NOMO-1 treated with dmso at 0.1 percent for 144 hours (cell line): ENCODE measurements at regions not wholly inside any gene's neighbourhood (a gene's known extent, or its start where the extent isn't known, plus 50 kb on each side); places are given as distances from the start of the nearest gene placed in this dataset.

Experiments
- DNase-seq: peaks from one replicate; lab custom pipeline; 2025; ENCODE audit not compliant: unreplicated experiment; lab: John Stamatoyannopoulos, UW

DNA sequence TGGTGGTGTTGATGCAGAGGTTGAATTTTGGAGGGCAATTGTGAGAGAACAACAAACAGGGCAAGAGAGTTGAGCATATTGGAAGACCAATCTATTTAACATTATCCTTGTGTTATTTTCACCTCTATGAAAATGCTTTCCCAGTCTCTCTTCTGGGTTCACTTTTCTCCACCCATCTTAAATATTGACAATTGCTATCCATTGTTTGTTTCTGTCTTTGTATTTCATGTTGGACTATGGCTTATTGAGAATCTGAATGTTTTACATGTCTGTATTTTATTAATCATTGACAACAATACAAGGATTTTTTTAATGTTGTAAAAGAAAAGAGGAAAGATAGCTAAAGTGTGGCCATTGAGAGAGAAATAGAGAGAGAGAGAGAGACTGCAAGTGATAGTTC, 1121.5 kb downstream of the BRINP3 start:
- no peak for DNase-seq

DNA sequence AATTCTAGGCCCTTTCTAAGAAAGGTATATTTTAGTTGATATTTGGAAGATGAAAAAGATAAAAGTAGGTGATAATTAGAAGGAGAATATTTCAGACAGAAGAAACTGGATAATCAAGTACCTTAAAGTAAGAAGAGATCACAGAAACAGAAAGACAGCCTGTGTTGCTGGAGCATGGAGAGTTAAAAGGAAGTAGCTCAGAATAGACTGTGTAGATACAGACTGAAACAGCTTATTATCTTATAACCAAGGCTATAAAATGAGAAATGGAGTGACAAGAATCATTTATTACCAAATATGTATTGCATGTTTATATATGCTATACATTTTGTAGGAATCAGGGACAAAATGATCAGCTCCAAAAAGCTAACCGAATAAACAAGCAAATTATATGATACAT, 1120.3 kb downstream of the BRINP3 start:
- no peak for DNase-seq

DNA sequence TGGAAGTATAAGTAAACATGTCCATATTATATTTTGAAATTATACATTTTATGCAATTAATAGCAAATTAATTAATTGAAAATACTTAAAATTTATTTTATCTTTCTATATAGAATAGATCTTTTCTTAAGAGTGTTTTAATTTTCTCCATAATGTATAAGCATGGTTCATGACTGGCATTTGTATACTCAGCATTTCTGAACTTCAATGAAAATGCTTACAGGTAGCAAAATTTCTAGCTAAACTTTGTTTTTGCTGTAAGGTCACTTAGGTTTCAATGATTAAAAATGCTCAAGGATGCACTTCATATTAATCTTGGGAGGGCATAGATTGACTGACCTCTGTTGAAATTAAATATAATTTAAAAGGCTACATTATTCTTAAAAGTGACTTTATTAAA, 1108.1 kb downstream of the BRINP3 start:
- DNase-seq, result no peak

DNA sequence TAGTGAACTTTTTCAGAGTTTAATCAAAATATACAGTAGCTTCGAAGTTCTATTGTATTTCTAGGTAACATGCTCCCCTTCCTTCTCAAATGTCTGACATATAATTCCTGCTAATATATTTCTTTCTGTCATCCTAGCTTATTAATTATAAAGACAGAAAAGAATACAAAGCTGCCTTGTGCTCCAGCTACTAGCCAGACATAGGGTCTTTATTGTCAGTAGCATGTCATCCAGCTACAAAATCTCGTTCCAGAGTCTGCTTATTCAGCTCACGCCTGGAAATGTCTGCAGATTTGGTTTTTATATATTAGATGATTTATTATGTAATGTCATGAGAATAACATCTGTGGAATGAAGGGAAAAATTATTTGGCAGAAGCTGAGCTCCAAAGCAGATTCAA, 1102.8 kb downstream of the BRINP3 start:
- DNase-seq, result no peak

DNA sequence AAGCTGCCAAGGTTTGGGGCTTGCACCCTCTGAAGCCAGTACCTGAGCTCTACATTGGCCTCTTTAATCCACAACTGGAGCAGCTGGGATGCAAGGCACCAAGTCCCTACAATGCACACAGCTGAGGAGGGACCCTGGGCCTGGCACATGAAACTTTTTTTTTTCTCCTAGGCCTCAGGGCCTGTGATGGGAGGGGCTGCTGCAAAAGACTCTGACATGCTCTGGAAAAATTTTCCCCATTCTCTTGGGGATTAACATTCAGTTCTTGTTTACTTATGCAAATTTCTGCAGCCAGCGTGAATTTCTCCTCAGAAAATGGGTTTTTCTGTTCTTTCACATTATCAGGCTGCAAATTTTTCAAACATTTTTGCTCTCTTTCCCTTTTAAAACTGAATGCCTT, 1072.2 kb downstream of the BRINP3 start:
- no peak for DNase-seq

DNA sequence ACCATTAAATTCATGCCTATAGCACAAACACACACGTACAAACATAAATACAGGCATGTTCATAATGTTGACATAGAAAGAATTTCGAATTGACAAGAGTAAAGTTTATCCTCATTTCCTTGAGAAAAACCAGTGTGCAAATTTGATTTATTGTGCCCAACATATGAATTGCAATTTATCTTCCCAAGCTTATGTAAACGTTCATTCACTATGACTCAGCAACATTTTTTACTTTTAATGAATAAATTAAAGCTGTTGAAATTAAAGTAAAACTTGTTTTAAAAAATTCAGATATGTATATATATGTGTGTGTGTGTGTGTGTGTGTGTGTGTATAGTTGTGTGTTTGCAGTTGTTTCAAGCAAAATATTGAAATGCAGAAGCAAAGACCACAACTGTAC, 1067.9 kb downstream of the BRINP3 start:
- DNase-seq, result no peak

DNA sequence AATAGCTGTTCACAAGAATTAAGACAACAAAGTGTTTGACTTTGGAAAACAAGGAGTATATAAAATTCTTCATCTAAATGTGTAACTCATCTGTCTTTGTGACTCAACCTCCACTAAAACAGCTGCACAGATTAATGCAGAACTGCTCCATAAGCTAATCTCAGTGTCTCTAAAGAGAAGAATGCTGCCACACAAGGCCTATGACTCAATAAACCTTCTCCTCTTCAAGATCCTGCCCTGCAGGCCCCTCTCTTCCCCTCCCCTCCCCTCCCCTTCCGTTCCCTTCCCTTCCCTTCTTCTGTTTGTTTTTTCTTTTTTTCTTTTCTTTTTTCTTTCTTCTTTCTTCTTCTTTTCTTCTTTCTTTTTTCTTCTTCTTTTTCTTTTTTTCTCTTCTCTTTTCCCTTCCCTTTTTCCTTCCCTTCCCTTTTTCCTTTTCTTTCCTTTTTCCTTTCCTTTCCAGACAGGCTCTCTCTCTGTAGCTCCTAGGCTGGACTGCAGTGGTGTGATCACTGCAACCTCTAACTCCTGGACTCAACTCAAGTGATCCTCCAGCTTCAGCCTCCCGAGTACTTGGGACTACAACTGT, 1052.8 kb downstream of the BRINP3 start:
- no peak for DNase-seq

DNA sequence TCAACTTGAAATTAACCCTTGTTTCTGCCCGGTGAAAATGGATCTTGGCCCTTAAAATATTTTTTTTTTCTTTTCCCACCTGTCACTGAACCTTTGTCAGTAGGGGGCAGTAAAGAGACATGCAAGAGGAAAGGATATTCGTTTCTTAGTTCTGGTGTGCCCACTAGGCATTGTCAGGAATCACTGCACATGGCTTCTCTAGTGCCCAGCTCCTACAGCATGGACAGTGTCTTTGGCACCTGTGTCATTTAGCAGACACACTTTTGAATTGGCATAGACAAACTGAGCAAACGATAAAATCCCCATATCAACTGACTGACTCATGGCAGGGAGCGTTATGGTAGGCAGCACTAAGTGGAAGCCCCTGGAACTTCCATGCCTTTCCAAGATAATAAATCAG, 1048.1 kb downstream of the BRINP3 start:
- DNase-seq, result peak; percentile 0

DNA sequence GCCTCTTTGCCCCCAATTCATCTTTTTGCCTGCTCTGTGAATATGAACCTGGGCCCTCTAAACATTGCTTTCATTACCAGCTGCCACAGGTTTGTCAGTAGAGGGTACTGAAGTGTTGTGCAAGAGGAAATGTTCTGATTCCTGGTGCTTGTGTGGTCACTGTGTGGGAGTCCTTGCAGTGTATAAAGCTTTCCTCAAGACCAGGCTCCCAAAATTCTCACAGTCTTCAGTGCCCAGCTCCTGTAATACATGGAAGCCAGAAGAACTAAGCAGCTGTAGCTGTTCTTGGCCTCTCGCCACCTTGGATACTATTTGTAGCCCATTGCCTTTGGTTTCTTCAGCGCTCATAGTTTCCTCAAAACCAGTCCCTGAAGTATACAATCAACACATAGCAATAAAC, 1046.2 kb downstream of the BRINP3 start:
- no peak for DNase-seq

DNA sequence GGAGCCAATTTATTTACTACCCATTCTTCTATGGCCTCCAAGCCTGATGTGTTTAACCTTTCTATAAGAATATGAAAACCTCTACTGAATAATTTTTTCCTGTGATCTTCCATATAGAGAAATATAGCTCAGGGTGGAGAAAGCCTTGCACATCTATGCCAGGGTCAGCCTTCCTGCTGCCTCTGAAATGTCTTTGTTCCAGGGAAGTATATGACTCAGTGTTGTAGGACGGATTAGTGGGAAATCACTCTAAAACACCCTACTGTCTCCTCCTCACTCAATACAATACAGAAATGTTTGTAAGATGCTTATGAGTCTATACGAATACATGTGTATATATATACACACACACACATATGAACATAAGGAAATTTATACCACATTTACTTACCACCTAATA, 1044.9 kb downstream of the BRINP3 start:
- no peak for DNase-seq

DNA sequence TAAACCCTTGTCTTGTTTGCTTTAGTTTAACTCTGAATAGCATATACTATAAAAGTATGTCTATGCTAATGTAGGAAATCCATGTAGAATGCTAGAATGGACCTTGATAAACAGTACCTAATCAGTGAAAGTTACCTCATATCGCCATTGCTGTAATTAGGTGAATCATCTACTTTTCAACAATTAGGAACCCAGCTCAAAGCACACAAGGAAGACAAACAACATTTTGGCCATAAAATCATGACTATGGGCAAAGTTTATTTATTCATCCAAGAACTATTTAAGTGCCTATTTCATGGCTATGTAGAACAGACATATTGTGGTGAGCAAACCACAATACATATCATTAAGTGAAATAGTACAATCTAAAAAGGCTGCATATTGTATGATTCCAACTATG, 1043.2 kb downstream of the BRINP3 start:
- DNase-seq, result no peak

DNA sequence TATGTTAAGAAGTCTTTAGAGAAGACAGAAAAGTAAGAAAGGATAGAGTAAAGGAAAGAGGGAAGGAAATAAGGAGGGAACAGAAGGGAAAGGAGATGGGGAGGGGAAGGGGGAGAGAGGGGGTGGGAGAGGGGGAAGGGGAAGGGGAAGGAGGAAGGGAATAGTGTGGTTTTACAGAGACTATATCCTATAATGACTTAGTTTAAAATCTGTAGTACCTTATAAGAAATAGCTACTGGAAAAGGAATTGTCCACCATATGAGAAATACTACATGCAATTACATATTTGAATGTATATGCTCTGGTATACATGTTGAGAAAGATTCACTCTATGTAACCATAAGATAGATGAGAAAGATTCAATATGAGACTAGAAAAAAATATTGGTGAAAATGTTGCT, 1042.3 kb downstream of the BRINP3 start:
- no peak for DNase-seq

DNA sequence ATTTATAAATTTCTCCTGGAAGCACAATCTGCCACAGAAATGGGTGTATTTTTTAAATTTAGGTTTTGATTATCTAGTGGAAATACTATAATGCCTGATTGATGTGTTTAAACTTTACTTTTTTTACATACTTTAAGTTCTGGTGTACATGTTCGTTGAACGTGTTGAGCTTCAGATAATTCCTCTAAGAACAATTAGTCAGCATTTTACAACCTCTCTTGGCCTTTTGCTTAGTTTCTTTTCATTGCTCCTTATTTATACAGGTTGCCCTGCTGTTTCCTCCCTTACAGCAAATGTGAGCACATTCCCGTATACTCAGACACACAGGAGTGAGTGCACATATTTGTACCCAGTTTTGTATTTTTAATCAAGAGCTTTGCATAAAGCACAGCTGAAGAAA, 1038.9 kb downstream of the BRINP3 start:
- no peak for DNase-seq

DNA sequence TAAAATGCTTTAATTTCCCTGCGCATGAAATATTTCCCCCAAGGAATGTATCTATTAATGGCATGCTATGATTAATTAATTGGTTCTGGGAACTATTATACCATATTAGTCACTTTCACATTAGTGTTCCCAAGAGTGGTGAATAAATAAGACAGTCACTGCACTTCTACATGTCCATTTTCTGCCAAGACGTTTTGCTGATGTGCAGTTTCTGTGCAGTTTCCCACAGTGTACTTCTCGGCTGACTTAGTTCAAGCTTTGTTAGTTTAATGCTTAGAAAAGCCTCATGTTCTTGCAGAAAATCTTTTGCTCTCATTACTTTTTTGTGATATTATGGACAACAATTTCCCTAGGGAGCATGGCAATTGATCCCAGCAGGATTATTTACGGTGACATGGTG, 1014.5 kb downstream of the BRINP3 start:
- no peak for DNase-seq

DNA sequence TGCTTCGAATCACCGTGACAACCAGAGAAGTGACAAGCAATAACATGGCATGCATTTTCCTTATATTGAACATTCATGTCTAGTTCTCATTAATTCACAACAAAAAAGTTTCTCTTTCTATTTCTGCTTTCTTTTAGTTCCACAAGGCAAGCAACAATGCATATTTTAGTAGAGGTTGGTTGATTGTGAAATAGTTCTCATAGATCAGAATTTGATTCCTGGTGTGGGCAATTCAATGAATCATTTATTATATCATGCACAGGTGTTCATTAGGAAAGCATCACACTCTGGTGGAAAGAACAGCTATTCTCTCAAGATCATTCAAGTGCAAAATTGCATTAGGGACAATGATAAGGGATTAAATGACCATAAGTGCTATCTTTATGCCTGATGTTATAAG, 980.9 kb downstream of the BRINP3 start:
- no peak for DNase-seq

DNA sequence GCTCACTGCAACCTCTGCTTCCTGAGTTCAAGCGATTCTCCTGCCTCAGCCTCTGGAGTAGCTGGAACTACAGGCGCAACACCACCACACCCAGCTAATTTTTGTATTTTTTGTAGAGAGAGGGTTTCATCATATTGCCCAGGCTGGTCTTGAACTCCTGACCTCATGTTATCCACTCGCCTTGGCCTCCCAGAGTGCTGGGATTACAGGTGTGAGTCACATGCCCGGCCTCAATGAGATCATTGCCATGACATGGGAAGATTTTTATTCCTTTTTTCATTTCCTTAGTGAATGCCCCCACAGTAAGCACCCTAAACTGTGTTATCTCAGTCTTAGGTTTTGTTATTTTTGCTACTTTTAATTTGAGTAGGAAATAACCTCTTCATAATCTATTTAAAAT, 977.9 kb downstream of the BRINP3 start:
- DNase-seq, result no peak

DNA sequence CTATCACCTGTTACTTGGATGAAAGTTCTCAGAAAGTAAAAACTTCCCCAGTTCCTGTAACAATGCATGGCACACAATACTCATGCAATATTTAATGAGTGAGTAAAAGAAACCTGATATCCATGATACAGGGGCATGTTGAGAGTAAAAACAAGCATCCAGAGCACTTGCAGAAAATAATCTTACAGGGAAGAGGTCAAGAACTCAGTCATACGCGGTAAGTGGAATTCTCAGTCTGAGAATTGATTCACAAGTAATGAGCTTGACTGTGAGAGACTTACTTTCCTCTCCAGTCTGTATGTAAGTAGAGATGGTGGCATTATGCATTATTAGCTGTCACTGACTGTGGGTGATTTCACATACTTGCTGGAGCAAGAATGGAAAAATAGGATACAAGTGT, 976.9 kb downstream of the BRINP3 start:
- DNase-seq, result no peak

DNA sequence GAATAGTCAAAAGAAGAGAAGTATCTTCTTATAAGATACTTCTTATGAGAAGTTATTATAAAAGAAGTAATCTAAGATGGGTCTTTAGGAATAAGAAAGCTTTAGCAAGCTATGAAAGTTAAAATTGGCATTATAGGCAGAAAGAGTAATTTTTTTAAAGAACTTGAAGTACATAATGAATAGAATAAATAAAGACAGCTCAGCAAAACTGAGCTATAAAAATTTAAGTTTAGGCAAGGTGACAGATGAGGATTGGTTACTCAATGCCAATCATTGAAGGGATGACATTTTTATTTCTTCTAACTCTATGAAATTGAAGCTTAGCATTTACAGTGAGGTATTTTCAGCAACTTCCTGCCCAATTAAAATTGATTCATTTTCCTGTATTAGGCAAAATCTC, 966.8 kb downstream of the BRINP3 start:
- no peak for DNase-seq

DNA sequence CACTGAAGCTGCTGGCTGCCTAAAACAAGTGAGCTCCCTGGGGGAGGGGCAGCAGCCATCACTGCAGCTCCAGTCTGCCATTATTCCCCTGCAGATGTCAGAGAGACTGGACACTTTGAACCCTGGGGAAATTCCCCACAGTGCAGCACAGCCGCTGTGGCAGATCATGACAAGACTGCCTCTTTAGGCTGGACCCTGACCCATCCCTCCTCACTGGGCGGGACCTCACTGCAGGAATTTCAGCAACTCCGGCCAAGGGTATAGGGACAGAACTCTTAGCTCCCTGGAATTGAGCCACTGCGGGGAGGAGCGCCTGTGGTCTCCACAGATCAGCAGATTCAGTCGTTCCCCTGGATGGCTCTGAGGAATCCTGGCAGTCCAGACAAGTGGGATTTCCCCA, 964.6 kb downstream of the BRINP3 start:
- DNase-seq, result no peak

DNA sequence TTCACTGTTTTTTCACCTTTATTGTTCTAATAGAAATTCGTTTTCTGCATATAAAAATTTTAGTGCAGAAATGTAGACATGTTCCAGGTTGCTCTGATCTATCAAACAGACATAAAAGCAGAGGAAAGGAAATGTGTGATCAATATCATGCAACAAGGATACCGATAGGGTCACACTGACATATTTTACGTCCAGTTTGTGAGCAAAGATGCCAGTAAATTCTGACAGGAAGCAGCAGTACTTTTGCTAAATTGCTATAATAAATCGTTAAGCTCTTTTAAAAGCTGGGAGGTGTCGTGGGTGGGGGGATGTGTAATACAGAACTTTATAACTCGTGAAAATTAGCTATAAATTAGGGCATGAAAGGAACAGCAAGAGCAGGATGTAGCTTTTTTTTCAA, 955.2 kb downstream of the BRINP3 start:
- DNase-seq, result no peak

DNA sequence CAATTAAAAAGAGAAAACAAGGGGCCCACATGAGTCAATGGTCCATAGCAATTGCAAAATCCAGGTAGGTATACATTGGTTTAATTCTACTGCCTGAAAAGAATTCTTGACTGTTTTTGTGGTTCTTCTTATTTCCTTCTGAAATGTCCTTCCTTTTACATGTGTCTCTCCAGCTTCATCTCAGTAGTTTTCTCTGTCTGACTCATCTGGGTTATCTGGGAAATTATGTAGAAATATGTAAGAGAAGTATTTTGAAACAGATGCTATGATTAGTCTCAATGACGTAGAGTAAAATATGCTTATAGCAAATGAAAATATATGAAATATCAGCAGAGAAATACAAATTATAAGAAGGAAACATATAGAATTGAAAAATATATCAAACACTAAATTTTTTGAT, 953.2 kb downstream of the BRINP3 start:
- no peak for DNase-seq

DNA sequence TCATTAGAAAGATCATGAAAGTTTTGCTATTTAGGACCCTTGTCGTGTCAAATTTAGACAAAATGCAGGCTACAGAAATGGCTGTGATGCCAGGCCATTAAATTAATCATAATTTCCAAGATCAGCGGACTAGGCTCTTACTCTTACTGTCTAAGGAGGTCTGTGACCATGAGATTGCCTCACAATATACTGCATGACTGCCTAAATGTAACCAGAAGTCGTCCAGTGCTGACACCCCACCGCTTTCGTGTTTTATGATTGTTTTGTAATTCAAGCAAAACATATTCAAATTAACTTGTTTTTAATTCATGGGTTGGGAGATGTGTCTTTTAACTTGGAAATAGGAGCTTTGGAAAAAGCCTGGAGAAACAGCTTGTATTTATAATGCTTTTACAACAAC, 947.5 kb downstream of the BRINP3 start:
- no peak for DNase-seq

DNA sequence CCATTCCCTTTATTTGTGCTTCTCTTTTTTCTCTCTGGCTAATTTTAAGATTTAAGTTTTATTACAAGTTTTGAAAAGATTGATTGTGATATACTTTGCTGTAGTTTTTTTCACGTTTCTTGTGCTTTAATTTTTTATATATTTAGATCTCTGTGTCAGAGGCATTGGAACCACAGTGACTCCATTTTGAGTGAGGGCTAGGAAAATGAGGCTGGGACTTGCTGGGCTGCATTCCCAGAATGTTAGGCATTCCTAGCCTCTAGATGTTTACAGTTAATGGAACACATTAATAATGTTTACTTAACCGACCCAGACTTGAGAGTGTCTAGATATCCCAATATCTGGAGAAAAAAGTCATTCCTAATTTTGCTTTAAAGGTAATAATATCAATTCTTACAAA, 939.4 kb downstream of the BRINP3 start:
- DNase-seq, result no peak

DNA sequence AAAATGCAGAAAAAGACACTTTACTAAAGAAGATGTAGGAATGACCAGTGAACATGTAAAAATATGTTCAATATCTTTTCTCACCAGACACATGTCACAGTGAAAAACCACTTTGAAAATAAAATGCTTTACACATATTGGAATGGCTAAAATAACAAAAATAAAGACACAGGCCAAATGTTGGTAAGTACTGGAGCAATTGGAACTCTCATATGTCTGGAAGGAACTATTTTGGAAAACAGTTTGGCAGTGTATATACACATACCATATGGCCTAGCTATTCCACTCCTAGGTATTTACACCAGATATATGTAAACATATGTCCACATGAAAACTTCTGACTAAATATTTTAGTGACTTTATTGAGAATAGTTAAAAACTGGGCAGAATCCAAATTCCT, 927.2 kb downstream of the BRINP3 start:
- DNase-seq, result no peak
